A673 (cell line): ENCODE measurements at regions not wholly inside any gene's neighbourhood (a gene's known extent, or its start where the extent isn't known, plus 50 kb on each side); places are given as distances from the start of the nearest gene placed in this dataset.

Source experiments
- CTCF ChIP-seq: fragments of 300-800, 200-600 bp; sonication (generic); conservative IDR thresholded peaks from 2 replicates; pipeline ENCODE4 v1.5.1; 2017; ENCODE audit warnings: low read depth, mild to moderate bottlenecking, antibody characterized with exemption, low read length, moderate library complexity, mixed read lengths
- EZH2 ChIP-seq: fragments of 200-600 bp; sonication (generic); IDR thresholded peaks from 2 replicates; pipeline ENCODE4 v1.6.1; 2017; ENCODE audit warnings: borderline replicate concordance, low read depth, mild to moderate bottlenecking, mixed read lengths, antibody characterized with exemption, low read length; ENCODE audit not compliant: poor library complexity, severe bottlenecking

- no peak for TF ChIP-seq CTCF
- TF ChIP-seq EZH2: no peak
Observed at GRCh38 chr18:57091231-57091630, 55.7 kb upstream of the BOD1L2 start.
